ENCODE measurements at regions not wholly inside any gene's neighbourhood (a gene's known extent, or its start where the extent isn't known, plus 50 kb on each side); places are given as distances from the start of the nearest gene placed in this dataset.
A peak's percentile ranks its signal among the peaks of the same experiment; 100 is the strongest.

- no peak for DNase-seq (ENCODE audit: low spot score)
Measured at GRCh38 chr9:79152306-79152705, 419.5 kb upstream of the TLE4 start.

- DNase-seq (ENCODE audit: low spot score): no peak
Measured at GRCh38 chr9:79154806-79155205, 417.0 kb upstream of the TLE4 start.

- no peak for DNase-seq (ENCODE audit: low spot score)
Measured at GRCh38 chr9:79155308-79155707, 416.5 kb upstream of the TLE4 start.

GRCh38 chr9:79163544-79163943 lies 408.2 kb upstream of the TLE4 start:
- no peak for DNase-seq (ENCODE audit: low spot score)

- DNase-seq (ENCODE audit: low spot score): no peak
Measured at GRCh38 chr9:79164406-79164805, 407.4 kb upstream of the TLE4 start.

GRCh38 chr9:79165020-79165780 lies 406.6 kb upstream of the TLE4 start:
- DNase-seq (ENCODE audit: low spot score): peak; percentile 32

GRCh38 chr9:79166005-79166404 lies 405.8 kb upstream of the TLE4 start:
- DNase-seq (ENCODE audit: low spot score): no peak

- no peak for DNase-seq (ENCODE audit: low spot score)
Measured at GRCh38 chr9:79170643-79171042, 401.1 kb upstream of the TLE4 start.

- DNase-seq (ENCODE audit: low spot score): no peak
Measured at GRCh38 chr9:79173932-79174331, 397.8 kb upstream of the TLE4 start.

GRCh38 chr9:79176014-79176697 lies 395.6 kb upstream of the TLE4 start:
- DNase-seq (ENCODE audit: low spot score): no peak

GRCh38 chr9:79184831-79185230 lies 386.9 kb upstream of the TLE4 start:
- no peak for DNase-seq (ENCODE audit: low spot score)

- no peak for DNase-seq (ENCODE audit: low spot score)
Measured at GRCh38 chr9:79185866-79186265, 385.9 kb upstream of the TLE4 start.

GRCh38 chr9:79189511-79189924 lies 382.2 kb upstream of the TLE4 start:
- no peak for DNase-seq (ENCODE audit: low spot score)

GRCh38 chr9:79193001-79193400 lies 378.8 kb upstream of the TLE4 start:
- DNase-seq (ENCODE audit: low spot score): no peak

- DNase-seq (ENCODE audit: low spot score): no peak
Measured at GRCh38 chr9:79193501-79194223, 378.1 kb upstream of the TLE4 start.

GRCh38 chr9:79195879-79196278 lies 375.9 kb upstream of the TLE4 start:
- DNase-seq (ENCODE audit: low spot score): no peak

GRCh38 chr9:79196606-79197005 lies 375.2 kb upstream of the TLE4 start:
- no peak for DNase-seq (ENCODE audit: low spot score)

GRCh38 chr9:79200336-79200735 lies 371.4 kb upstream of the TLE4 start:
- DNase-seq (ENCODE audit: low spot score): no peak

- DNase-seq (ENCODE audit: low spot score): no peak
Measured at GRCh38 chr9:79201636-79202035, 370.1 kb upstream of the TLE4 start.

- DNase-seq (ENCODE audit: low spot score): no peak
Measured at GRCh38 chr9:79208791-79209396, 362.9 kb upstream of the TLE4 start.

- DNase-seq (ENCODE audit: low spot score): no peak
Measured at GRCh38 chr9:79210541-79211243, 361.1 kb upstream of the TLE4 start.

All from RKO (cell line).